ENCODE measurements at regions not wholly inside any gene's neighbourhood (a gene's known extent, or its start where the extent isn't known, plus 50 kb on each side); places are given as distances from the start of the nearest gene placed in this dataset.
A peak's percentile ranks its signal among the peaks of the same experiment; 100 is the strongest.
"Not testable (repeated sequence)": the region's sequence is repeated elsewhere in the genome, so short reads cannot be mapped to it uniquely, and the experiment has no call there.

DNA sequence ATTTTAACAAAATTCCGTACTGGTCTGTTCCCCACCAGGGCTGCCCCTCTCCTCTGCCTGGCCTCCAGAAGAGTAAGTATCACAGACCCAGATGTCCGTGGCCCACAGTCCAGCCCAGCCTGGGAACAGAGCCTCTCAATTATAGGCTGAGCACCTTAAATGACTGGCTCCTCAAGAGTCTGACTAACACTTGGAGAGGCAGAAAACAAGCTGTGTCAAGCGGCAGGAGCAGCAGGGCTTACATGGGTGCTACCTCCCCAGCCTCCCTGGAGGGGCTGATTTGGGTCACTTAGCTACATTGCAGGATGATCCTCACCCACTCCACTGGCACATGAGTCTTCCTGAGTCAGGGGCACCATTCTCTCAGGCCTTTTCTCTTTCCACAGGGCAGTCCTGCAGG is 209.7 kb downstream of the COPRS start:
- no peaks in the 10 kb centered on the region for H3K4me1 ChIP-seq (replicated peaks in 1 of 2)
- no peak for ATAC-seq (replicated peaks in 6 of 8)

DNA sequence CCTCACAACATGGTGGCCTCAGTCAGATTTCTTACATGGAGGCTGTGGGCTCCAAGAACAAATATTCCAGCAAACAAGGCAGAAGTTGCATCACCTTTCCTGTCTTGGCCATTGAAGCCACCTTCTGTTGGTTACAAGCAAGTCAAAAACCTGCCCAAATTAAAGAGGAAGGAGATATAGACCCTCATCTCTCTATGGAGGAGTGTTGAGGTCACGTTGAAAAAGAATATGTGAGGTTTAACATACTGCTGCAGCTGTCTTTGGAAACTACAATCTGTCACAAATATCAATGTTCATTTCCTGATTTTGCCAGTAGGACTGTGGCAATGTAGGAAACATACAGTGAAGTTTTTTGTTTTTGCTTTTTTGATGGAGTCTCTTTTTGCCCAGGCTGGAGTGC is 211.4 kb downstream of the COPRS start:
- H3K4me1 ChIP-seq (replicated peaks in 1 of 2), result no peaks in the 10 kb centered on the region
- no peak for ATAC-seq (replicated peaks in 6 of 8)
- H3K4me3 ChIP-seq, result no peak overlapping the region
- in situ Hi-C loops (cut with MboI; ENCODE audit: low pct_unique_long_range_greater_than_20kb in 2 of 9, low sequenced_read_pairs in 9 of 9, unreplicated experiment in 9 of 9), result no loop called here
- no peak overlapping the region for H3K27ac ChIP-seq
- 38 to 67% (median 50%) methylated on average over 1 of the region's 1 CpG; no CpG with 5 or more reads in 7 of the 10 experiments for WGBS, 10 experiments

More for the DNA sequence above, 209.7 kb downstream of the COPRS start:
- in situ Hi-C loops (cut with MboI; ENCODE audit: low pct_unique_long_range_greater_than_20kb in 2 of 9, low sequenced_read_pairs in 9 of 9, unreplicated experiment in 9 of 9), result no loop called here
- no peak overlapping the region for H3K27ac ChIP-seq
- WGBS, 10 experiments, result 40 to 100% (median 80%) methylated on average over 1 to 3 of the region's 3 CpGs; no CpG with 5 or more reads in 5 of the 10 experiments
- no peak overlapping the region for H3K4me3 ChIP-seq

- Histone ChIP-seq H3K4me3 (no peak overlapping the region), H3K4me1 (replicated peaks in 1 of 2) (no peaks in the 10 kb centered on the region), H3K27ac (no peak overlapping the region)
- in situ Hi-C loops (cut with MboI; ENCODE audit: low pct_unique_long_range_greater_than_20kb in 2 of 9, low sequenced_read_pairs in 9 of 9, unreplicated experiment in 9 of 9), result no loop called here
- ATAC-seq (replicated peaks in 6 of 8), result no peak
- WGBS, 10 experiments, result 29 to 100% (median 73%) methylated on average over 1 to 2 of the region's 2 CpGs; no CpG with 5 or more reads in 2 of the 10 experiments
Measured at GRCh38 chr17:31646642-31647041, 212.4 kb downstream of the COPRS start.

DNA sequence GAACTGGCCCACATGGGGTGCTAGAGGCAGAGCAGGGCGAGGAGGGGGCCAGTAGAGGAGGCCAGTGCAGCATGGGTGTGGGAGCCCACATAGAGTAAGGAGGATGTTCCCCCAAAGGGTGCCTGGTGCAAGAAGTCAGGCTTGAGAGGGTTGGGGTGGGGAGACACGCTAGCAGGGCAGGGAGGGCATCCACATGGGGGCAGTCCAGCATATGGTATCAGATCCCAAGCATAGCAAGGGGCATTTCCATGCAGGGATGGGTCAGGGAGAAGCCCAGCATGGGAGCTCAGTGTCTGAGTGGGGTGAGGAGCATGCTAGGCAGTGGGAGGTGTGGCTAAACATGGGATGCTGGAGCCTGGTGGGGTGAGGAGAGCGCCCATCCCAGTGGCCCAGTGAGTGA is 213.7 kb downstream of the COPRS start:
- no peak overlapping the region for H3K4me3 ChIP-seq
- in situ Hi-C loops (cut with MboI; ENCODE audit: low pct_unique_long_range_greater_than_20kb in 2 of 9, low sequenced_read_pairs in 9 of 9, unreplicated experiment in 9 of 9), result no loop called here
- H3K4me1 ChIP-seq (replicated peaks in 1 of 2), result no peaks in the 10 kb centered on the region
- WGBS, 10 experiments, result 46% methylated on average over 2 of the region's 3 CpGs; no CpG with 5 or more reads in 9 of the 10 experiments
- no peak for ATAC-seq (replicated peaks in 6 of 8)
- no peak overlapping the region for H3K27ac ChIP-seq

GRCh38 chr17:31631766-31632165 is 227.3 kb downstream of the COPRS start:
- in situ Hi-C loops (cut with MboI; ENCODE audit: low pct_unique_long_range_greater_than_20kb in 2 of 9, low sequenced_read_pairs in 9 of 9, unreplicated experiment in 9 of 9), result no loop called here
- H3K27ac ChIP-seq, result no peak overlapping the region
- H3K4me3 ChIP-seq, result no peak overlapping the region
- WGBS, 10 experiments, result 57 to 100% (median 86%) methylated on average over 1 to 3 of the region's 3 CpGs; no CpG with 5 or more reads in 3 of the 10 experiments
- ATAC-seq (replicated peaks in 6 of 8), result no peak
- no peaks in the 10 kb centered on the region for H3K4me1 ChIP-seq (replicated peaks in 1 of 2)

- ATAC-seq (replicated peaks in 6 of 8); H3K4me3 ChIP-seq; in situ Hi-C loops (cut with MboI; ENCODE audit: low pct_unique_long_range_greater_than_20kb in 2 of 9, low sequenced_read_pairs in 9 of 9, unreplicated experiment in 9 of 9); H3K27ac ChIP-seq; H3K4me1 ChIP-seq (replicated peaks in 1 of 2): not testable (repeated sequence)
- 89 to 100% (median 97%) methylated on average over 2 to 6 of the region's 8 CpGs; no CpG with 5 or more reads in 4 of the 10 experiments for WGBS, 10 experiments
Measured at GRCh38 chr17:31630866-31631265, 228.2 kb downstream of the COPRS start.

- 33 to 100% (median 52%) methylated on average over 1 to 5 of the region's 8 CpGs; no CpG with 5 or more reads in 2 of the 10 experiments for WGBS, 10 experiments
- no peak overlapping the region for H3K27ac ChIP-seq
- in situ Hi-C loops (cut with MboI; ENCODE audit: low pct_unique_long_range_greater_than_20kb in 2 of 9, low sequenced_read_pairs in 9 of 9, unreplicated experiment in 9 of 9), result no loop called here
- H3K4me3 ChIP-seq, result no peak overlapping the region
- no peaks in the 10 kb centered on the region for H3K4me1 ChIP-seq (replicated peaks in 1 of 2)
- peak in 3 of 8 experiments; percentile 60 to 84 (median 76) for ATAC-seq (replicated peaks in 6 of 8)
Measured at GRCh38 chr17:31629696-31630470, 229.2 kb downstream of the COPRS start.

GRCh38 chr17:31627960-31628359 is 231.1 kb downstream of the COPRS start:
- H3K27ac ChIP-seq, result no peak overlapping the region
- no peak for ATAC-seq (replicated peaks in 6 of 8)
- 14 to 100% (median 67%) methylated on average over 1 of the region's 1 CpG; no CpG with 5 or more reads in 4 of the 10 experiments for WGBS, 10 experiments
- H3K4me3 ChIP-seq, result no peak overlapping the region
- H3K4me1 ChIP-seq (replicated peaks in 1 of 2), result no peaks in the 10 kb centered on the region
- in situ Hi-C loops (cut with MboI; ENCODE audit: low pct_unique_long_range_greater_than_20kb in 2 of 9, low sequenced_read_pairs in 9 of 9, unreplicated experiment in 9 of 9), result no loop called here

- in situ Hi-C loops (cut with MboI; ENCODE audit: low pct_unique_long_range_greater_than_20kb in 2 of 9, low sequenced_read_pairs in 9 of 9, unreplicated experiment in 9 of 9), result no loop called here
- no peak overlapping the region for H3K4me3 ChIP-seq
- no peak overlapping the region for H3K27ac ChIP-seq
- ATAC-seq (replicated peaks in 6 of 8), result no peak
- 36 to 100% (median 81%) methylated on average over 1 of the region's 1 CpG; no CpG with 5 or more reads in 4 of the 10 experiments for WGBS, 10 experiments
- H3K4me1 ChIP-seq (replicated peaks in 1 of 2), result no peaks in the 10 kb centered on the region
Measured at GRCh38 chr17:31623990-31624389, 232.5 kb downstream of the RAB11FIP4 start.

DNA sequence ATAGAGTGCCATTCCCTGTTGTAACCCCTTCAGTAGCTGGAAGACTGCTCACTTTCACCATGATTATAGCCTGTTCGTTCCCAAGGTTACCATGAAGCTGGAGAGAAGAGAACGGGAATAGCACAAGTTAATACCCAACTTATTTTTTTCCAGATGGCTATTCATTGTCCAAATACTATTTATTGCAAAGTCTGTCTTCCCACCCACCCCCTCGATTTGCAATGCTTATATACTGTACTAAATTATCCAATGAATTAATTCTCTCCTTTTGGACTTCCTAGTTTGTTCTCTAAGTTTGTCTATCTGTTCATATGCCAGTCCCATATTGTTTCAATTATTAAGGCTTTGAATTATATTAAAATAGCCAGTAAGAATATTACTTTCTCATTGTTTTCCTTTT is 231.0 kb downstream of the RAB11FIP4 start:
- no peak overlapping the region for H3K27ac ChIP-seq
- in situ Hi-C loops (cut with MboI; ENCODE audit: low pct_unique_long_range_greater_than_20kb in 2 of 9, low sequenced_read_pairs in 9 of 9, unreplicated experiment in 9 of 9), result no loop called here
- no peak overlapping the region for H3K4me3 ChIP-seq
- no peaks in the 10 kb centered on the region for H3K4me1 ChIP-seq (replicated peaks in 1 of 2)
- peak in 3 of 8 experiments; percentile 50 to 89 (median 59) for ATAC-seq (replicated peaks in 6 of 8)
- WGBS, 10 experiments, result 4 to 95% (median 68%) methylated on average over 1 to 3 of the region's 3 CpGs

GRCh38 chr17:31621566-31621965 is 230.1 kb downstream of the RAB11FIP4 start:
- in situ Hi-C loops (cut with MboI; ENCODE audit: low pct_unique_long_range_greater_than_20kb in 2 of 9, low sequenced_read_pairs in 9 of 9, unreplicated experiment in 9 of 9), result no loop called here
- Histone ChIP-seq H3K4me1 (replicated peaks in 1 of 2) (no peaks in the 10 kb centered on the region), H3K27ac (no peak overlapping the region), H3K4me3 (no peak overlapping the region)
- no peak for ATAC-seq (replicated peaks in 6 of 8)
- 50 to 92% (median 76%) methylated on average over 1 to 4 of the region's 4 CpGs; no CpG with 5 or more reads in 1 of the 10 experiments for WGBS, 10 experiments

DNA sequence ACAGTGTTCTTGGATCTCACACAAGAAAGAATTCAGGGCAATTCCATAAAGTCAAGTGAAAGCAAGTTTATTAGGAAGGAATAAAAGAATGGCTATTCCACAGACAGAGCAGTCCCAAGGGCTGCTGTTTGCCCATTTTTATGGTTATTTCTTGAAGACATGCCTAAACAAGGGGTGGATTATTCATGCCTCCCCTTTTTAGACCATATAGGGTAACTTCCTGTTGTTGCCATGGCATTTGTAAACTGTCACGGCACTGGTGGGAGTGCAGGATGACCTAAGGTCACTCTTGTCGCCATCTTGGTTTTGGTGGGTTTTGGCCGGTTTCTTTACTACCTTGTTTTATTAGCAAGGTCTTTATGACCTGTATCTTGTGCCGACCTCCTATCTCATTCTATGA is 219.6 kb downstream of the RAB11FIP4 start:
- in situ Hi-C loops (cut with MboI; ENCODE audit: low pct_unique_long_range_greater_than_20kb in 2 of 9, low sequenced_read_pairs in 9 of 9, unreplicated experiment in 9 of 9); H3K4me3 ChIP-seq; H3K27ac ChIP-seq; ATAC-seq (replicated peaks in 6 of 8): not testable (repeated sequence)
- WGBS, 10 experiments, result 29 to 100% (median 90%) methylated on average over 1 to 4 of the region's 4 CpGs; no CpG with 5 or more reads in 2 of the 10 experiments
- H3K4me1 ChIP-seq (replicated peaks in 1 of 2), result peaks cover 11 to 20% of the 10 kb centered on the region in 2 donors

- H3K27ac ChIP-seq, result peak overlapping the region in 1 of 2 donors; percentile 48
Measured at GRCh38 chr17:31609996-31610910, 218.8 kb downstream of the RAB11FIP4 start.

More at GRCh38 chr17:31609996-31610910, 218.8 kb downstream of the RAB11FIP4 start:
- WGBS, 10 experiments, result 33 to 100% (median 69%) methylated on average over 1 to 5 of the region's 6 CpGs; no CpG with 5 or more reads in 2 of the 10 experiments
- Histone ChIP-seq H3K4me1 (replicated peaks in 1 of 2) (peaks cover 11 to 20% of the 10 kb centered on the region in 2 donors), H3K4me3 (no peak overlapping the region)
- in situ Hi-C loops (cut with MboI; ENCODE audit: low pct_unique_long_range_greater_than_20kb in 2 of 9, low sequenced_read_pairs in 9 of 9, unreplicated experiment in 9 of 9), result no loop called here
- ATAC-seq (replicated peaks in 6 of 8), result peak in 3 of 8 experiments; percentile 91 to 93 (median 92)

Measured in motor neuron (in vitro differentiated cells).